ENCODE measurements at regions not wholly inside any gene's neighbourhood (a gene's known extent, or its start where the extent isn't known, plus 50 kb on each side); places are given as distances from the start of the nearest gene placed in this dataset.

DNA sequence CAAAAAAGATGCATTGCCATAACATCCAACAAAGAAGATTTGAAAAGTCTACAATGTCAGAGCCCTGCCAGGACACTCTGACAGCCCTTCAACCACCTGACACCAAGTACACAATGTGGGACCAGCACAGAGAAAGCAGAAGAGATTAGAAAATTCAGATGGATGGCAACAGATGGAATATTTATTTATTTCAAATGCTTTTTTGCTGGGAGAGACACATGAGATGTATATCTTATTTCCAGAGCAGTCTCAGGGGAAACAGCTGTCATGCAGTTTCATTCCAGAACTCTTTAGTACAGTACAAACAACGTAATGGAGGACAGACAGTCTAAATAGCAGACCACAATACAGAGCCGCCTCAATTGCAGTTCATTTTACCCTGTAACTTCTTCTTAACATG is 110.1 kb downstream of the MAIP1 start:
- TF ChIP-seq, protein P1, sequence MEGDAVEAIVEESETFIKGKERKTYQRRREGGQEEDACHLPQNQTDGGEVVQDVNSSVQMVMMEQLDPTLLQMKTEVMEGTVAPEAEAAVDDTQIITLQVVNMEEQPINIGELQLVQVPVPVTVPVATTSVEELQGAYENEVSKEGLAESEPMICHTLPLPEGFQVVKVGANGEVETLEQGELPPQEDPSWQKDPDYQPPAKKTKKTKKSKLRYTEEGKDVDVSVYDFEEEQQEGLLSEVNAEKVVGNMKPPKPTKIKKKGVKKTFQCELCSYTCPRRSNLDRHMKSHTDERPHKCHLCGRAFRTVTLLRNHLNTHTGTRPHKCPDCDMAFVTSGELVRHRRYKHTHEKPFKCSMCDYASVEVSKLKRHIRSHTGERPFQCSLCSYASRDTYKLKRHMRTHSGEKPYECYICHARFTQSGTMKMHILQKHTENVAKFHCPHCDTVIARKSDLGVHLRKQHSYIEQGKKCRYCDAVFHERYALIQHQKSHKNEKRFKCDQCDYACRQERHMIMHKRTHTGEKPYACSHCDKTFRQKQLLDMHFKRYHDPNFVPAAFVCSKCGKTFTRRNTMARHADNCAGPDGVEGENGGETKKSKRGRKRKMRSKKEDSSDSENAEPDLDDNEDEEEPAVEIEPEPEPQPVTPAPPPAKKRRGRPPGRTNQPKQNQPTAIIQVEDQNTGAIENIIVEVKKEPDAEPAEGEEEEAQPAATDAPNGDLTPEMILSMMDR (IDR thresholded peaks at IDR 0.05; ENCODE audit: low read depth, low read length, poor library complexity, severe bottlenecking) = no peak
- no peak for TF ChIP-seq EZH2phosphoT487 (IDR thresholded peaks at IDR 0.05; ENCODE audit: borderline replicate concordance, low read length)

All from DOHH2 (cell line).